Progenitor cell of endocrine pancreas (in vitro differentiated cells): ENCODE measurements at regions not wholly inside any gene's neighbourhood (a gene's known extent, or its start where the extent isn't known, plus 50 kb on each side); places are given as distances from the start of the nearest gene placed in this dataset.

Source experiments
- DNase-seq: peaks from one replicate; pipeline ENCODE4 v3.0.0; 2021; ENCODE audit warnings: low spot score; ENCODE audit not compliant: unreplicated experiment
- H3K27ac Mint-ChIP-seq: 2 replicates; pipeline ENCODE4 v1.8.0; 2021; ENCODE audit warnings: mild to moderate bottlenecking, moderate library complexity, mixed read lengths
- H3K27me3 Mint-ChIP-seq: 2 replicates; pipeline ENCODE4 v1.8.0; 2021; ENCODE audit warnings: mixed read lengths
- H3K36me3 Mint-ChIP-seq: 2 replicates; pipeline ENCODE4 v1.8.0; 2022; ENCODE audit warnings: mixed read lengths; ENCODE audit not compliant: insufficient read depth
- H3K4me1 Mint-ChIP-seq: 2 replicates; pipeline ENCODE4 v1.8.0; 2021; ENCODE audit warnings: low read depth, mixed read lengths
- H3K4me3 Mint-ChIP-seq: 2 replicates; pipeline ENCODE4 v1.8.0; 2021; ENCODE audit warnings: low read depth, mild to moderate bottlenecking, moderate library complexity, mixed read lengths
- H3K9me3 Mint-ChIP-seq: 2 replicates; pipeline ENCODE4 v1.8.0; 2021; ENCODE audit warnings: low read depth, mixed read lengths
- CTCF ChIP-seq: fragments of 200-600 bp; sonication (generic); IDR thresholded peaks from one replicate; pipeline ENCODE4 v1.5.0; 2021; ENCODE audit warnings: antibody characterized with exemption, mild to moderate bottlenecking; ENCODE audit not compliant: unreplicated experiment

- Mint-ChIP-seq H3K4me1 (peaks cover 18% of the 10 kb centered on the region), H3K9me3 (peaks cover 3% of the 10 kb centered on the region), H3K36me3 (no peaks in the 10 kb centered on the region), H3K27me3 (no peaks in the 10 kb centered on the region), H3K4me3 (no peak overlapping the region), H3K27ac (no peak overlapping the region)
- no peak for DNase-seq
- TF ChIP-seq CTCF = no peak
Measured at GRCh38 chr5:53160895-53161294, 51.3 kb upstream of the MOCS2 start.

GRCh38 chr5:53161876-53162275 is 52.3 kb upstream of the MOCS2 start:
- DNase-seq = no peak
- Mint-ChIP-seq H3K36me3 (no peaks in the 10 kb centered on the region), H3K9me3 (peaks cover 3% of the 10 kb centered on the region), H3K27me3 (no peaks in the 10 kb centered on the region), H3K4me1 (peaks cover 22% of the 10 kb centered on the region), H3K4me3 (no peak overlapping the region), H3K27ac (no peak overlapping the region)
- no peak for TF ChIP-seq CTCF

- Mint-ChIP-seq H3K4me3 (no peak overlapping the region), H3K9me3 (peaks cover 3% of the 10 kb centered on the region), H3K27ac (peak overlapping the region; percentile 90), H3K36me3 (no peaks in the 10 kb centered on the region), H3K4me1 (peaks cover 22% of the 10 kb centered on the region), H3K27me3 (no peaks in the 10 kb centered on the region)
- TF ChIP-seq CTCF = no peak
- no peak for DNase-seq
Measured at GRCh38 chr5:53164478-53165165, 55.1 kb upstream of the MOCS2 start.

GRCh38 chr5:53165431-53166182 is 56.0 kb upstream of the MOCS2 start:
- Mint-ChIP-seq H3K4me3 (no peak overlapping the region), H3K9me3 (peaks cover 3% of the 10 kb centered on the region), H3K27me3 (no peaks in the 10 kb centered on the region), H3K27ac (no peak overlapping the region), H3K36me3 (no peaks in the 10 kb centered on the region), H3K4me1 (peaks cover 22% of the 10 kb centered on the region)
- no peak for TF ChIP-seq CTCF
- DNase-seq = no peak

GRCh38 chr5:53166183-53166495 is 56.6 kb upstream of the MOCS2 start:
- TF ChIP-seq CTCF = no peak
- Mint-ChIP-seq H3K27ac (no peak overlapping the region), H3K4me3 (no peak overlapping the region), H3K36me3 (no peaks in the 10 kb centered on the region), H3K9me3 (peaks cover 3% of the 10 kb centered on the region), H3K27me3 (no peaks in the 10 kb centered on the region), H3K4me1 (peaks cover 22% of the 10 kb centered on the region)
- no peak for DNase-seq
